Colonic mucosa (tissue), 4 donors: ENCODE measurements at regions not wholly inside any gene's neighbourhood (a gene's known extent, or its start where the extent isn't known, plus 50 kb on each side); places are given as distances from the start of the nearest gene placed in this dataset.

Experiments
- DNase-seq: peaks from one replicate; pipeline ENCODE4 v3.0.0-alpha.2; 2020
- H3K27ac ChIP-seq: fragments of 200-600 bp; one replicate; pipeline ENCODE4 v1.8.0; 2021
- H3K27me3 ChIP-seq: fragments of 200-600 bp; one replicate; pipeline ENCODE4 v1.8.0; 2021
- H3K36me3 ChIP-seq: fragments of 200-600 bp; one replicate; pipeline ENCODE4 v1.8.0; 2021
- H3K4me1 ChIP-seq: fragments of 200-600 bp; one replicate; pipeline ENCODE4 v1.8.0; 2021; ENCODE audit warnings: mild to moderate bottlenecking
- H3K4me3 ChIP-seq: fragments of 200-600 bp; one replicate; pipeline ENCODE4 v1.8.0; 2021
- H3K9ac ChIP-seq, 2 donors: one replicate each; pipeline ENCODE4 v1.7.0; 2013; ENCODE audit warnings: control low read depth in 2 of 2, low read depth in 2 of 2, low read length in 2 of 2
- H3K9me3 ChIP-seq: fragments of 200-600 bp; one replicate; pipeline ENCODE4 v1.8.0; 2021
- intact Hi-C: fragments of 100-400 bp; cut with DNase I; formaldehyde crosslinking; loops from one replicate; pipeline ENCODE4 v1.14.1; 2022
- TF ChIP-seq, protein P1 (sequence below): fragments of 200-600 bp; IDR thresholded peaks from one replicate; pipeline ENCODE4 v1.8.0; 2022; ENCODE audit warnings: antibody characterized with exemption, mild to moderate bottlenecking
- donor health status: healthy.
- donor health status: DM: no; HTN: no; CAD: no.
- donor health status: DM: no; HTN: no; CAD: no.

DNA sequence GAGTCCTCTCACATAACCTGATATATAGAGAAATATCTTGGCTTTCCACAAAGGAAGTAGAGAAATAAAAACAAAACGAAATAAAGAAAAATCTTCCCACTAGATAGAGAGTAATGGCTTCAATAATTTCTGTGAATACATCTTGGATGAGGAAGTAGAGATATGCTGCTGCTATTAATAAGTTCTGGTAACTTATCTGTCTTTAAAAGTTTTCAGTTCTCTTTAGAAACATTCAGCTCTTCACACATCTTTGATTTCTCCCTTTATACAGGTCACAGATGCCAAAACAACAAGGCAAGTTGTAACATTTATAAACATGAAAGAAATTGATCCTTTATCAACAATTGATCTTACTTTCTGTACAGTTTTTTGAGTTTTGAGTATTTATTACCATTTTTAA, 615.8 kb downstream of the TRAM1L1 start:
- no peaks in the 10 kb centered on the region for H3K27me3 ChIP-seq
- DNase-seq, result no peak
- no peaks in the 10 kb centered on the region for H3K9me3 ChIP-seq
- TF ChIP-seq, protein P1, sequence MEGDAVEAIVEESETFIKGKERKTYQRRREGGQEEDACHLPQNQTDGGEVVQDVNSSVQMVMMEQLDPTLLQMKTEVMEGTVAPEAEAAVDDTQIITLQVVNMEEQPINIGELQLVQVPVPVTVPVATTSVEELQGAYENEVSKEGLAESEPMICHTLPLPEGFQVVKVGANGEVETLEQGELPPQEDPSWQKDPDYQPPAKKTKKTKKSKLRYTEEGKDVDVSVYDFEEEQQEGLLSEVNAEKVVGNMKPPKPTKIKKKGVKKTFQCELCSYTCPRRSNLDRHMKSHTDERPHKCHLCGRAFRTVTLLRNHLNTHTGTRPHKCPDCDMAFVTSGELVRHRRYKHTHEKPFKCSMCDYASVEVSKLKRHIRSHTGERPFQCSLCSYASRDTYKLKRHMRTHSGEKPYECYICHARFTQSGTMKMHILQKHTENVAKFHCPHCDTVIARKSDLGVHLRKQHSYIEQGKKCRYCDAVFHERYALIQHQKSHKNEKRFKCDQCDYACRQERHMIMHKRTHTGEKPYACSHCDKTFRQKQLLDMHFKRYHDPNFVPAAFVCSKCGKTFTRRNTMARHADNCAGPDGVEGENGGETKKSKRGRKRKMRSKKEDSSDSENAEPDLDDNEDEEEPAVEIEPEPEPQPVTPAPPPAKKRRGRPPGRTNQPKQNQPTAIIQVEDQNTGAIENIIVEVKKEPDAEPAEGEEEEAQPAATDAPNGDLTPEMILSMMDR, result no peak
- no peaks in the 10 kb centered on the region for H3K36me3 ChIP-seq
- H3K4me1 ChIP-seq, result no peaks in the 10 kb centered on the region
- intact Hi-C loops, result no loop called here
- no peak overlapping the region for H3K27ac ChIP-seq
- H3K4me3 ChIP-seq, result no peak overlapping the region
- no peak overlapping the region for H3K9ac ChIP-seq

DNA sequence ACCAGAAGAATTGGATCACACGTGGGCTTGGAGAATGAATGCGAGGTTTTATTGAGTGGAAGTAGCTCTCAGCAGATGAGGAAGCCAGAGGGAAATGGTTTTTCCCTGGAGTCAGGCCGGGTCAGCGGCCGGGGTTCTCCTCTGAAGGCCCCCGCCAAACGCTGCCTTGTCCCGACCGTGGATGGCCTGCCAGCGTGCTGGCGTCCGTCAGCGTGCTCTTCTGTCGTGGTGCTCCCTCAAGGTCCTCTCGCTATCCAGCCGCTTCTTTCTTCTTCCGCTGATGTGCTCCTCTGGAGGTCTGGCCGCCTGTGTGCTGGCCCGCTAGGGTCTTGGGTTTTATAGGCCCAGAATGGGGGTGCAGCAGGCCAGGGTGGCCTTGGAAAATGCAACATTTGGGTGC, 632.2 kb downstream of the TRAM1L1 start:
- H3K9me3 ChIP-seq, result no peaks in the 10 kb centered on the region
- TF ChIP-seq, protein P1, result no peak
- H3K27me3 ChIP-seq, result no peaks in the 10 kb centered on the region
- no peak for DNase-seq
- H3K4me3 ChIP-seq, result no peak overlapping the region
- intact Hi-C loops, result no loop called here
- H3K4me1 ChIP-seq, result no peaks in the 10 kb centered on the region
- no peak overlapping the region for H3K27ac ChIP-seq
- no peaks in the 10 kb centered on the region for H3K36me3 ChIP-seq
- H3K9ac ChIP-seq, result no peak overlapping the region

DNA sequence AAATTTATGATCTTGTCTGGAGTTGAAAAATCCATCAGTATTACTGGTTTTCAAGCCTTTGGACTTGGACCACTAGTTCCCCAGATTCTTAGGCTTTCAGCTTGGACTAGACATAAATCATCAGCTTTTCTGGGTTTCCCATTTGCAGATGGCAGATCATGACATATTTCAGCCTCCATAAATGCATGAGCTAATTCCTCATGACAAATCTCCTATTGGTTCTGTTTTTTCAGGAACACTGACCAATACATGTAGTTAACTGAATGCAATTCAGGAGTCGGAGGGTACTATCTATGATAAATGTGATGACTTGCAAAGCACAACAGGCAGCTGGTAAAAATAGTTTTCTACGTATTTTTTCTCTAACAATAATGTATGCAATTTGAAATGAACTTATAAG, 635.6 kb downstream of the TRAM1L1 start:
- TF ChIP-seq, protein P1, result no peak
- H3K4me3 ChIP-seq, result no peak overlapping the region

GRCh38 chr4:116444117-116444516, 641.3 kb downstream of the TRAM1L1 start:
- H3K27me3 ChIP-seq, result no peaks in the 10 kb centered on the region
- no peaks in the 10 kb centered on the region for H3K36me3 ChIP-seq
- H3K4me1 ChIP-seq, result no peaks in the 10 kb centered on the region
- no peak for DNase-seq
- no peaks in the 10 kb centered on the region for H3K9me3 ChIP-seq
- TF ChIP-seq, protein P1, result no peak
- no peak overlapping the region for H3K4me3 ChIP-seq
- H3K9ac ChIP-seq, result no peak overlapping the region
- no peak overlapping the region for H3K27ac ChIP-seq
- intact Hi-C loops, result no loop called here

More for the DNA sequence above, 635.6 kb downstream of the TRAM1L1 start:
- intact Hi-C loops, result no loop called here
- H3K9ac ChIP-seq, result no peak overlapping the region
- DNase-seq, result no peak
- no peaks in the 10 kb centered on the region for H3K9me3 ChIP-seq
- H3K4me1 ChIP-seq, result no peaks in the 10 kb centered on the region
- no peaks in the 10 kb centered on the region for H3K27me3 ChIP-seq
- H3K27ac ChIP-seq, result no peak overlapping the region
- no peaks in the 10 kb centered on the region for H3K36me3 ChIP-seq

DNA sequence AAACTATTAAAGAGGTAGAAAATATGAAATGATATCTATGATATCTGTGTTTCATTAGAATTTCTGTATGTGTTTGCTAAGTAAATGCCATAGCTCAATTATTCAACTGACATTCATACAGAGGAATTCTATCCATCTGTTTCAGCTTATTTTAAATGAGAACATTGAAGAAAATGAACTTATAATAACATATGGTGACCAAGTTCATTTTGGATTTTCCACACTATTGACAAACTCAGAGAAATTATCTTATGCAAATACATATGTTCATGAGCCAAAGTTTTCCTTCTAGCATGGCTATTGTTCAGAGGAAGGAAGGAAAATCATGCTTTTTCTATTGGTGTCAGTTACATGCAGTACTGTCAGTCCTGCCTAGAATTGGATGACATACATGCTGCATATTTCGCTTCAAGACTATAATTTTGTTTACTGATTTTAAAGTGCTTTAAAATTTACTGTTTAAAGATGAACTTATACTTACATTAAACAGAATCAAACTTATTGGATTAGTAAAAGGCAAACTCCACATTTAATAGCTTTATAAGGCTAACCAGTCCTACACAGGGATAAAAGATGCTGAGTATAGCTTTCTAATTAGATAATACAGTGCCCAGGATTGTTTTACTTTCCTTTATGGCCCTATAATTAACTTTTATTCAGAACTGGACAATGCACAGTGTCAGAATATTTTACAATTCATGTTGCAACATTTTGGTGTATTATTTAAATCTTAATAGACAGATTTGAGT, 646.2 kb downstream of the TRAM1L1 start:
- Histone ChIP-seq H3K36me3 (no peaks in the 10 kb centered on the region), H3K9me3 (no peaks in the 10 kb centered on the region), H3K27ac (no peak overlapping the region), H3K4me3 (no peak overlapping the region), H3K9ac (no peak overlapping the region), H3K27me3 (no peaks in the 10 kb centered on the region), H3K4me1 (no peaks in the 10 kb centered on the region)
- DNase-seq, result no peak
- TF ChIP-seq, protein P1, result no peak
- intact Hi-C loops, result no loop called here
